Adrenal gland (tissue), 9 donors: ENCODE measurements at regions not wholly inside any gene's neighbourhood (a gene's known extent, or its start where the extent isn't known, plus 50 kb on each side); places are given as distances from the start of the nearest gene placed in this dataset.

ENCODE experiments used
- DNase-seq, 7 donors: peaks; one replicate each; pipeline ENCODE4 v3.0.0-alpha.2; 2019 to 2020
- H3K27ac ChIP-seq, 5 donors: fragments of 200-600 bp; sonication (generic) in 4 of 5; 1 replicate in 3 of 5; 2 replicates in 2 of 5; pipeline versions ENCODE4 v1.5.1 to v1.8.0; 2016 to 2020; ENCODE audit warnings: mild to moderate bottlenecking in 1 of 5
- H3K27me3 ChIP-seq: fragments of 200-600 bp; 2 replicates; pipeline ENCODE4 v1.8.0; 2021
- H3K36me3 ChIP-seq, 2 donors: fragments of 200-600 bp; replicated peaks in 1 of 2; 1 replicate in 1 of 2; 2 replicates in 1 of 2; pipeline versions ENCODE4 v1.5.1 to v1.8.0; 2018 to 2022
- H3K4me1 ChIP-seq, 2 donors: fragments of 200-600 bp; replicated peaks in 1 of 2; 1 replicate in 1 of 2; 2 replicates in 1 of 2; pipeline versions ENCODE4 v1.5.1 to v1.8.0; 2018 to 2021
- H3K4me3 ChIP-seq, 4 donors: fragments of 200-600 bp; sonication (generic) in 3 of 4; one replicate each; pipeline ENCODE4 v1.5.1; 2016 to 2018
- H3K9me3 ChIP-seq, 3 donors: fragments of 200-600 bp; sonication (generic) in 1 of 3; replicated peaks in 1 of 3; 1 replicate in 2 of 3; 2 replicates in 1 of 3; pipeline versions ENCODE4 v1.5.1 to v1.8.0; 2016 to 2021
- POLR2A ChIP-seq, 2 donors: fragments of 450-650 bp; IDR thresholded peaks; one replicate each; pipeline ENCODE4 v1.6.1; 2017; ENCODE audit warnings: antibody characterized with exemption in 2 of 2, mild to moderate bottlenecking in 2 of 2, moderate library complexity in 1 of 2
- WGBS, 4 donors: extraction: QIAGEN DNeasy Blood & Tissue Kit in 2 of 4; methylation state at CpG; one replicate each; pipeline versions ENCODE4 v1.1.5 to v1.1.7; 2013 to 2017; 5-methylcytosine and 5-hydroxymethylcytosine counted together
- intact Hi-C, 2 donors: fragments of 100-400 bp; cut with DNase I; formaldehyde crosslinking; loops; one replicate each; pipeline versions ENCODE4 v1.14.1 to v1.15.0; 2022 to 2023
- TF ChIP-seq, protein P1 (sequence below), 6 experiments: fragments of 450-650 bp in 4 of 6; fragments of 200-600 bp in 2 of 6; sonication (generic) in 1 of 6; IDR thresholded peaks; 1 replicate in 5 of 6; 2 replicates in 1 of 6; pipeline versions ENCODE4 v1.5.1 to v1.8.0; 2016 to 2021; ENCODE audit warnings: antibody characterized with exemption in 6 of 6, mild to moderate bottlenecking in 2 of 6, moderate library complexity in 1 of 6
- donor health status: healthy with polysubstance abuse.
- donor health status: Bipolar disorder and iron deficiency.
- donor health status: DM: yes; HTN: yes; CAD: no.
- donor health status: DM: no; HTN: no; CAD: no.
- donor health status: DM: no; HTN: no; CAD: no.

DNA sequence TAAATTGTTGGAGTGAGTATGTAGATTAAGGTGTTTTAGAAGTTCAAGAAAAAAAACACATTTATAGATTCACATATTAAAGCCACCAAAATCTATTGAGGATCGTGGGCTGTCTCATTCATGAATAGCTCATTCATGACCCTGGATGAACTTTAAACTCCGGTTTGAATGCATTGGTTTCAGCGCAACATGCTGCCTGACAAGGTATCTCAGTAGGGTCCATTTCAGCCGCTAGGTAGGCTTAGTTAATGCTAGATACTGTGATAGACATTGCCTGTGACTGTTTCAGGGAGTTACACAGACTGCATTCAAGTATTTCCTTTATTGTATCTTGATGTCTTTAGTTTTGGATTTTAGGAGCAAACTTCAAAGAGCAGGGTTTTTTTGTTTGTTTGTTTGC lies 140.5 kb upstream of the POGK start:
- Histone ChIP-seq H3K4me3 (no peak overlapping the region), H3K36me3 (no peaks in the 10 kb centered on the region), H3K27ac (no peak overlapping the region), H3K9me3 (no peaks in the 10 kb centered on the region), H3K27me3 (peaks cover 7% of the 10 kb centered on the region), H3K4me1 (no peaks in the 10 kb centered on the region)
- no peak for TF ChIP-seq POLR2A (IDR thresholded peaks at IDR 0.05)
- no peak for DNase-seq
- intact Hi-C loops: no loop called here
- 73 to 91% (median 74%) methylated on average over 4 of the region's 4 CpGs for WGBS, 4 donors

DNA sequence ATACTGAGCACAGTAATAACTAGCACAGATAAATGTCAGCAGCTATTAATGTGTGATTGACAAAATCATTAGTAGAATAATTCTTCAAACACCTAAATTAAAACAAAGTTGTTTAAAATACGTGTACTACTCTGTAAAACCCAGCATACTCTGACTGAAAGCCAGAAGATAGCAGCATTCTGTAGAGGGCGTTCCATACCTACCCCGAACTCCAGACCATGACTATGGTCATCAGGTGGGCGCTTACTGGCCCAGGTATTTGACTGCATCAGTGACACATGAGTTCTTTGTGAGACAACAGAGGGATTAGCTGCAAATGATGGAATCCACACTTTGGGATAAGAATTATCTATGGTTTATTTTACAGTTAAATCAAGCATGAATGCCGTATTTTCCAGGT lies 139.7 kb upstream of the POGK start:
- H3K27me3 ChIP-seq: peaks cover 7% of the 10 kb centered on the region
- no peaks in the 10 kb centered on the region for H3K36me3 ChIP-seq
- DNase-seq: no peak
- no peaks in the 10 kb centered on the region for H3K4me1 ChIP-seq
- intact Hi-C loops: no loop called here
- no peaks in the 10 kb centered on the region for H3K9me3 ChIP-seq
- no peak for TF ChIP-seq POLR2A (IDR thresholded peaks at IDR 0.05)
- TF ChIP-seq, protein P1, sequence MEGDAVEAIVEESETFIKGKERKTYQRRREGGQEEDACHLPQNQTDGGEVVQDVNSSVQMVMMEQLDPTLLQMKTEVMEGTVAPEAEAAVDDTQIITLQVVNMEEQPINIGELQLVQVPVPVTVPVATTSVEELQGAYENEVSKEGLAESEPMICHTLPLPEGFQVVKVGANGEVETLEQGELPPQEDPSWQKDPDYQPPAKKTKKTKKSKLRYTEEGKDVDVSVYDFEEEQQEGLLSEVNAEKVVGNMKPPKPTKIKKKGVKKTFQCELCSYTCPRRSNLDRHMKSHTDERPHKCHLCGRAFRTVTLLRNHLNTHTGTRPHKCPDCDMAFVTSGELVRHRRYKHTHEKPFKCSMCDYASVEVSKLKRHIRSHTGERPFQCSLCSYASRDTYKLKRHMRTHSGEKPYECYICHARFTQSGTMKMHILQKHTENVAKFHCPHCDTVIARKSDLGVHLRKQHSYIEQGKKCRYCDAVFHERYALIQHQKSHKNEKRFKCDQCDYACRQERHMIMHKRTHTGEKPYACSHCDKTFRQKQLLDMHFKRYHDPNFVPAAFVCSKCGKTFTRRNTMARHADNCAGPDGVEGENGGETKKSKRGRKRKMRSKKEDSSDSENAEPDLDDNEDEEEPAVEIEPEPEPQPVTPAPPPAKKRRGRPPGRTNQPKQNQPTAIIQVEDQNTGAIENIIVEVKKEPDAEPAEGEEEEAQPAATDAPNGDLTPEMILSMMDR (IDR thresholded peaks at IDR 0.05): no peak
- H3K4me3 ChIP-seq: no peak overlapping the region
- 39 to 58% (median 44%) methylated on average over 5 of the region's 5 CpGs for WGBS, 4 donors
- H3K27ac ChIP-seq: no peak overlapping the region

DNA sequence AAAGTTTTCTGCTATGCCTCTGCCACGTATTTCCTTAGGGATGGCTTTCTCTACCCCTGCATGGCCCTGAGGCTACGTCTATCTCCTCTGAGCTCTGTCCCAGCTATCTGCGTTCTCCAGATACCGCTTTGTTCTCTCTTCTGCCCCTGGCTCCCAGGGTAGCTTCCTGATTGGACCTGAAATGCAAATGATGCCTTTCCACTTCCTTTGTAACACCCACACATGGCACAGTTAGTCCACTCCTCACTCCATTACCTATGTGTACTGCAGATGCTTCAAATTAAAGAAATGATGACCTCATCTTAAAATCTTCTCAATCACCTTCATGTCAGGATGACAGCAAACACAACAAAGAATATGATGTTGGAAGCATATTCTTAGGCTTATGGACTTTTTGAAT lies 138.6 kb upstream of the POGK start:
- intact Hi-C loops: no loop called here
- no peak for TF ChIP-seq POLR2A (IDR thresholded peaks at IDR 0.05)
- TF ChIP-seq, protein P1 (IDR thresholded peaks at IDR 0.05): no peak
- WGBS, 4 donors: 64 to 74% (median 66%) methylated on average over 4 of the region's 4 CpGs

DNA sequence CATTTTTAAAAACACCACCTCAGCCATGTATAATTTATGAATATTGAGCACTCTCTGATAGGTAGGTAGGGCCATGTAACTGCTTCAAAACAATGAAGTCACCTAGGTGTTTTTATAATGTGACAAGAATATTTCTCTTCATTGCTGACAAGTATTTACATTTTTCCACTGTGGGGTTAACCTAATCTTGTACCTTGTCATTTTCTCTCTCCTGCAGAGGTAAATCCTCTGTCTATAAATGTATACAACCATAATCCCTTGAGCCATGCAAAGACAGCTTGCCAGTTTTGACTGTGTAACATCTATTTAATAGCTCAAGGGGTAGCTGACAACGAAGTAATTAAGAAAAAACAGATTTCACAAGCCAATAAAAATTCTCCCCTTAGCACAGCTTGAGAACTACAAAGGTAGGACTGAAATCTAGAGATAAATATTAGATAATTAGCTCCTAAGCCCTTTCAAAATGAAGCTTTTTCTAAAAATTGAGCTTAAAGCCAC lies 137.6 kb upstream of the POGK start:
- TF ChIP-seq, protein P1 (IDR thresholded peaks at IDR 0.05): no peak
- TF ChIP-seq POLR2A (IDR thresholded peaks at IDR 0.05): no peak
- Histone ChIP-seq H3K36me3 (no peaks in the 10 kb centered on the region), H3K27ac (no peak overlapping the region), H3K9me3 (no peaks in the 10 kb centered on the region), H3K4me3 (no peak overlapping the region), H3K4me1 (no peaks in the 10 kb centered on the region), H3K27me3 (peaks cover 7% of the 10 kb centered on the region)
- intact Hi-C loops: no loop called here
- no peak for DNase-seq
- WGBS, 4 donors: 48 to 65% (median 62%) methylated on average over 1 of the region's 1 CpG

More for the DNA sequence above, 138.6 kb upstream of the POGK start:
- Histone ChIP-seq H3K36me3 (no peaks in the 10 kb centered on the region), H3K27me3 (peaks cover 7% of the 10 kb centered on the region), H3K4me3 (no peak overlapping the region), H3K4me1 (no peaks in the 10 kb centered on the region), H3K9me3 (no peaks in the 10 kb centered on the region), H3K27ac (no peak overlapping the region)
- no peak for DNase-seq

DNA sequence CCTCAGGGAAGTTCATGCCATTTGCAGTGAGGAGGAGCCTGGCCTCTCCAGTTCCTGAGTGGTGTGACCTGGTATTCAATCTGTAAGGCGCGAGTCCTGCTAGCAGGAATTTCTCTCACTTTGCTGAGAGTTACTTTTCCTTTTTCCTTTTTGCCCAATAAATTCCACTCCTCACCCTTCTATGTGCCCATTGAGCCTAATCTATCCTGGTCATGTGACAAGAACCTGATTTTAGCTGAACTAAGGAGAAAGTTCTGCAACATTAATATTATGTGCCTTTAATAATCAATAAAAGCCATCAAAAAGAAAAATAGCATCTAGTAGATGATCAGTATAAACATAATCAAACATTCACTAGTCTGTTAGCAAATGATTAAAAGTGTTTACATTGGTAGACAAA lies 136.1 kb upstream of the POGK start:
- TF ChIP-seq, protein P1 (IDR thresholded peaks at IDR 0.05): no peak
- no peak for TF ChIP-seq POLR2A (IDR thresholded peaks at IDR 0.05)
- intact Hi-C loops: no loop called here
- DNase-seq: no peak
- H3K4me1 ChIP-seq: no peaks in the 10 kb centered on the region
- WGBS, 4 donors: 82 to 91% (median 87%) methylated on average over 2 of the region's 2 CpGs
- no peaks in the 10 kb centered on the region for H3K36me3 ChIP-seq
- H3K9me3 ChIP-seq: no peaks in the 10 kb centered on the region
- no peak overlapping the region for H3K27ac ChIP-seq
- no peak overlapping the region for H3K4me3 ChIP-seq
- H3K27me3 ChIP-seq: peaks cover 7% of the 10 kb centered on the region
